Suprapubic skin (tissue), 4 donors: ENCODE measurements at regions not wholly inside any gene's neighbourhood (a gene's known extent, or its start where the extent isn't known, plus 50 kb on each side); places are given as distances from the start of the nearest gene placed in this dataset.

ENCODE experiments used
- CTCF ChIP-seq, 2 donors: fragments of 200-600 bp in 1 of 2; fragments of 450-650 bp in 1 of 2; sonication (generic) in 1 of 2; IDR thresholded peaks; one replicate each; pipeline ENCODE4 v1.5.1; 2016 to 2019; ENCODE audit warnings: antibody characterized with exemption in 2 of 2, mild to moderate bottlenecking in 1 of 2, moderate library complexity in 1 of 2
- EP300 ChIP-seq: sonication (generic); formaldehyde crosslinking; IDR thresholded peaks from one replicate; pipeline ENCODE4 v1.6.1; 2017; ENCODE audit warnings: antibody characterized with exemption
- POLR2A ChIP-seq, 2 donors: fragments of 450-650 bp; IDR thresholded peaks; one replicate each; pipeline ENCODE4 v1.6.1; 2017; ENCODE audit warnings: antibody characterized with exemption in 2 of 2, mild to moderate bottlenecking in 2 of 2, moderate library complexity in 2 of 2
- POLR2AphosphoS5 ChIP-seq, 3 donors: sonication (generic); formaldehyde crosslinking; IDR thresholded peaks; one replicate each; pipeline ENCODE4 v1.6.1; 2017; ENCODE audit warnings: antibody characterized with exemption in 3 of 3

GRCh38 chr5:96201503-96201902, 231.5 kb downstream of the PCSK1 start:
- no peak for TF ChIP-seq CTCF (IDR thresholded peaks at IDR 0.05)
- TF ChIP-seq POLR2AphosphoS5 (IDR thresholded peaks at IDR 0.05), result no peak
- no peak for TF ChIP-seq EP300
- no peak for TF ChIP-seq POLR2A (IDR thresholded peaks at IDR 0.05)
